ENCODE measurements at regions not wholly inside any gene's neighbourhood (a gene's known extent, or its start where the extent isn't known, plus 50 kb on each side); places are given as distances from the start of the nearest gene placed in this dataset.

GRCh38 chr2:157056200-157056676 is 201.3 kb upstream of the GALNT5 start:
- no peak for DNase-seq (ENCODE audit: low spot score)

- DNase-seq (ENCODE audit: low spot score) = no peak
These were observed 199.3 kb upstream of the GALNT5 start for GRCh38 chr2:157058161-157058560.

- DNase-seq (ENCODE audit: low spot score) = no peak
These were observed 198.5 kb upstream of the GALNT5 start for GRCh38 chr2:157059036-157059435.

GRCh38 chr2:157061799-157062198 is 195.7 kb upstream of the GALNT5 start:
- DNase-seq (ENCODE audit: low spot score) = no peak

- no peak for DNase-seq (ENCODE audit: low spot score)
These were observed 189.9 kb upstream of the GALNT5 start for GRCh38 chr2:157067562-157067961.

GRCh38 chr2:157068237-157068636 is 189.3 kb upstream of the GALNT5 start:
- DNase-seq (ENCODE audit: low spot score) = no peak

- no peak for DNase-seq (ENCODE audit: low spot score)
These were observed 181.6 kb upstream of the GALNT5 start for GRCh38 chr2:157075924-157076323.

GRCh38 chr2:157076526-157077161 is 180.9 kb upstream of the GALNT5 start:
- DNase-seq (ENCODE audit: low spot score) = no peak

GRCh38 chr2:157077753-157078350 is 179.7 kb upstream of the GALNT5 start:
- DNase-seq (ENCODE audit: low spot score) = no peak

- DNase-seq (ENCODE audit: low spot score) = no peak
These were observed 174.6 kb upstream of the GALNT5 start for GRCh38 chr2:157082950-157083349.

- no peak for DNase-seq (ENCODE audit: low spot score)
These were observed 172.0 kb upstream of the GALNT5 start for GRCh38 chr2:157085522-157085921.

GRCh38 chr2:157087373-157088002 is 170.0 kb upstream of the GALNT5 start:
- no peak for DNase-seq (ENCODE audit: low spot score)

GRCh38 chr2:157093666-157094065 is 163.8 kb upstream of the GALNT5 start:
- no peak for DNase-seq (ENCODE audit: low spot score)

- no peak for DNase-seq (ENCODE audit: low spot score)
These were observed 152.1 kb upstream of the GALNT5 start for GRCh38 chr2:157105372-157105771.

- no peak for DNase-seq (ENCODE audit: low spot score)
These were observed 150.6 kb upstream of the GALNT5 start for GRCh38 chr2:157106950-157107349.

- no peak for DNase-seq (ENCODE audit: low spot score)
These were observed 150.0 kb upstream of the GALNT5 start for GRCh38 chr2:157107460-157107859.

- no peak for DNase-seq (ENCODE audit: low spot score)
These were observed 149.6 kb upstream of the GALNT5 start for GRCh38 chr2:157107877-157108276.

- no peak for DNase-seq (ENCODE audit: low spot score)
These were observed 134.7 kb upstream of the GALNT5 start for GRCh38 chr2:157122776-157123175.

- no peak for DNase-seq (ENCODE audit: low spot score)
These were observed 132.8 kb upstream of the GALNT5 start for GRCh38 chr2:157124731-157125130.

GRCh38 chr2:157125685-157126084 is 131.8 kb upstream of the GALNT5 start:
- no peak for DNase-seq (ENCODE audit: low spot score)

- no peak for DNase-seq (ENCODE audit: low spot score)
These were observed 130.1 kb upstream of the GALNT5 start for GRCh38 chr2:157127249-157128012.

GRCh38 chr2:157143901-157144300 is 113.6 kb upstream of the GALNT5 start:
- no peak for DNase-seq (ENCODE audit: low spot score)

GRCh38 chr2:157149270-157149669 is 108.2 kb upstream of the GALNT5 start:
- DNase-seq (ENCODE audit: low spot score) = no peak

All from germinal center (tissue), 1 donor.